ENCODE measurements at regions not wholly inside any gene's neighbourhood (a gene's known extent, or its start where the extent isn't known, plus 50 kb on each side); places are given as distances from the start of the nearest gene placed in this dataset.

DNA sequence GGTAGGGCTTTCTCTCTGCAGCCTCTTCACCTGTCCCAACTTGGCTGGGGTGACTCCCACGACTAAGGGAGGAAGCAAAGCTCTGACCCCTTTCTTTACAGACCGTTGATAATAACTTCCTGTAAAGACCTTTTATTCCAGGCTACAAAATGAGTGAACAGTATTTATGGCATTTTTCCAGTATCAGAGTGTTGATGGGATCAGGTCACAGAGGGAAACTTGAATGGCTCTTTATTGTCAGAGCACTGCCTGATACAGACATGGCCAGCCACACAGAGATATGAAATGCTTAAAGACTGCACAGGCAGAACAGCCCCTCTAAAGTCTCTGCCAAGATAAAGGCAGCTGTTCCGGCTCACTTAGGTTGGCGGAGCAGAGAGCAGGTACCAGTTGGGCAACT, 1033.9 kb upstream of the NR2F2 start:
- TF ChIP-seq, protein P1, sequence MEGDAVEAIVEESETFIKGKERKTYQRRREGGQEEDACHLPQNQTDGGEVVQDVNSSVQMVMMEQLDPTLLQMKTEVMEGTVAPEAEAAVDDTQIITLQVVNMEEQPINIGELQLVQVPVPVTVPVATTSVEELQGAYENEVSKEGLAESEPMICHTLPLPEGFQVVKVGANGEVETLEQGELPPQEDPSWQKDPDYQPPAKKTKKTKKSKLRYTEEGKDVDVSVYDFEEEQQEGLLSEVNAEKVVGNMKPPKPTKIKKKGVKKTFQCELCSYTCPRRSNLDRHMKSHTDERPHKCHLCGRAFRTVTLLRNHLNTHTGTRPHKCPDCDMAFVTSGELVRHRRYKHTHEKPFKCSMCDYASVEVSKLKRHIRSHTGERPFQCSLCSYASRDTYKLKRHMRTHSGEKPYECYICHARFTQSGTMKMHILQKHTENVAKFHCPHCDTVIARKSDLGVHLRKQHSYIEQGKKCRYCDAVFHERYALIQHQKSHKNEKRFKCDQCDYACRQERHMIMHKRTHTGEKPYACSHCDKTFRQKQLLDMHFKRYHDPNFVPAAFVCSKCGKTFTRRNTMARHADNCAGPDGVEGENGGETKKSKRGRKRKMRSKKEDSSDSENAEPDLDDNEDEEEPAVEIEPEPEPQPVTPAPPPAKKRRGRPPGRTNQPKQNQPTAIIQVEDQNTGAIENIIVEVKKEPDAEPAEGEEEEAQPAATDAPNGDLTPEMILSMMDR (IDR thresholded peaks at IDR 0.05; ENCODE audit: insufficient read depth, low read length): no peak
- TF ChIP-seq GABPA (IDR thresholded peaks at IDR 0.05; ENCODE audit: low read depth) (no peak), POLR2AphosphoS5 (IDR thresholded peaks at IDR 0.05; ENCODE audit: low read depth) (no peak)
- TF ChIP-seq, protein P2, sequence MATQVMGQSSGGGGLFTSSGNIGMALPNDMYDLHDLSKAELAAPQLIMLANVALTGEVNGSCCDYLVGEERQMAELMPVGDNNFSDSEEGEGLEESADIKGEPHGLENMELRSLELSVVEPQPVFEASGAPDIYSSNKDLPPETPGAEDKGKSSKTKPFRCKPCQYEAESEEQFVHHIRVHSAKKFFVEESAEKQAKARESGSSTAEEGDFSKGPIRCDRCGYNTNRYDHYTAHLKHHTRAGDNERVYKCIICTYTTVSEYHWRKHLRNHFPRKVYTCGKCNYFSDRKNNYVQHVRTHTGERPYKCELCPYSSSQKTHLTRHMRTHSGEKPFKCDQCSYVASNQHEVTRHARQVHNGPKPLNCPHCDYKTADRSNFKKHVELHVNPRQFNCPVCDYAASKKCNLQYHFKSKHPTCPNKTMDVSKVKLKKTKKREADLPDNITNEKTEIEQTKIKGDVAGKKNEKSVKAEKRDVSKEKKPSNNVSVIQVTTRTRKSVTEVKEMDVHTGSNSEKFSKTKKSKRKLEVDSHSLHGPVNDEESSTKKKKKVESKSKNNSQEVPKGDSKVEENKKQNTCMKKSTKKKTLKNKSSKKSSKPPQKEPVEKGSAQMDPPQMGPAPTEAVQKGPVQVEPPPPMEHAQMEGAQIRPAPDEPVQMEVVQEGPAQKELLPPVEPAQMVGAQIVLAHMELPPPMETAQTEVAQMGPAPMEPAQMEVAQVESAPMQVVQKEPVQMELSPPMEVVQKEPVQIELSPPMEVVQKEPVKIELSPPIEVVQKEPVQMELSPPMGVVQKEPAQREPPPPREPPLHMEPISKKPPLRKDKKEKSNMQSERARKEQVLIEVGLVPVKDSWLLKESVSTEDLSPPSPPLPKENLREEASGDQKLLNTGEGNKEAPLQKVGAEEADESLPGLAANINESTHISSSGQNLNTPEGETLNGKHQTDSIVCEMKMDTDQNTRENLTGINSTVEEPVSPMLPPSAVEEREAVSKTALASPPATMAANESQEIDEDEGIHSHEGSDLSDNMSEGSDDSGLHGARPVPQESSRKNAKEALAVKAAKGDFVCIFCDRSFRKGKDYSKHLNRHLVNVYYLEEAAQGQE (IDR thresholded peaks at IDR 0.05; ENCODE audit: insufficient replicate concordance, low read depth): no peak
